Ishikawa (cell line): ENCODE measurements at regions not wholly inside any gene's neighbourhood (a gene's known extent, or its start where the extent isn't known, plus 50 kb on each side); places are given as distances from the start of the nearest gene placed in this dataset.

Source experiments
- CEBPB ChIP-seq: IDR thresholded peaks from 2 replicates; pipeline ENCODE4 v1.6.1; 2012
- CREB1 ChIP-seq: IDR thresholded peaks from 2 replicates; pipeline ENCODE4 v1.6.1; 2012; ENCODE audit warnings: low read depth
- EGR1 ChIP-seq: IDR thresholded peaks from 2 replicates; pipeline ENCODE4 v1.6.1; 2012
- EP300 ChIP-seq: IDR thresholded peaks from 2 replicates; pipeline ENCODE4 v1.6.1; 2012; ENCODE audit warnings: borderline replicate concordance
- FOXM1 ChIP-seq: IDR thresholded peaks from 2 replicates; pipeline ENCODE4 v1.6.1; 2012; ENCODE audit warnings: low read depth, borderline replicate concordance
- NFIC ChIP-seq: IDR thresholded peaks from 2 replicates; pipeline ENCODE4 v1.6.1; 2012
- RAD21 ChIP-seq: IDR thresholded peaks from 2 replicates; pipeline ENCODE4 v1.6.1; 2012; ENCODE audit warnings: low read depth
- TAF1 ChIP-seq: IDR thresholded peaks from 2 replicates; pipeline ENCODE4 v1.6.1; 2012; ENCODE audit warnings: low read depth, mild to moderate bottlenecking
- TCF12 ChIP-seq: IDR thresholded peaks from 2 replicates; pipeline ENCODE4 v1.6.1; 2012; ENCODE audit warnings: low read depth
- TEAD4 ChIP-seq: IDR thresholded peaks from 2 replicates; pipeline ENCODE4 v1.6.1; 2012
- YY1 ChIP-seq: IDR thresholded peaks from 2 replicates; pipeline ENCODE4 v1.6.1; 2012; ENCODE audit warnings: low read depth
- ZBTB7A ChIP-seq: IDR thresholded peaks from 2 replicates; pipeline ENCODE4 v1.6.1; 2012; ENCODE audit warnings: low read depth
- TF ChIP-seq, protein P1 (sequence below): IDR thresholded peaks from 2 replicates; pipeline ENCODE4 v1.6.1; 2012
- TF ChIP-seq, protein P2 (sequence below): IDR thresholded peaks from 2 replicates; pipeline ENCODE4 v1.6.1; 2012; ENCODE audit warnings: low read depth, mild to moderate bottlenecking
- TF ChIP-seq, protein P3 (sequence below): IDR thresholded peaks from 2 replicates; pipeline ENCODE4 v1.6.1; 2012

DNA sequence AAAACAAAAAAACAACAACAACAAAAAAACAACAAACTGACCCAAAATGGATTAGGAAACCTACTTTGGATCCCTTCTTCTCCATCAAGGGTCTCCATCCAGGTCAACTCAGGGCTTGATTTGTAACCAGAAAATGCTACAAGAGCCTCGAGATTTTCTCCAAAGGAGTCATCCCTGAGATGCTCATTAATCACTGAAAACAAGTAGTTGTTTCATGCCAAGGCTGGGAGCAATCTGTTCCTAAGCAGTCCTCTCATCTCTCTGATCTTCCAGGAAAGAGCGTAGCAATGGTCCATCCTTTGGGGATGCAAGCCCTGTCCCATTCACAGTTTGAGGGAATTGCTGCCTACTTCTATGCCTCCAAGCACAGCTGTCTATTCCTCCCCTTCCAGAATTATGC lies 203.0 kb upstream of the MAP3K1 start:
- TF ChIP-seq CEBPB = no peak

DNA sequence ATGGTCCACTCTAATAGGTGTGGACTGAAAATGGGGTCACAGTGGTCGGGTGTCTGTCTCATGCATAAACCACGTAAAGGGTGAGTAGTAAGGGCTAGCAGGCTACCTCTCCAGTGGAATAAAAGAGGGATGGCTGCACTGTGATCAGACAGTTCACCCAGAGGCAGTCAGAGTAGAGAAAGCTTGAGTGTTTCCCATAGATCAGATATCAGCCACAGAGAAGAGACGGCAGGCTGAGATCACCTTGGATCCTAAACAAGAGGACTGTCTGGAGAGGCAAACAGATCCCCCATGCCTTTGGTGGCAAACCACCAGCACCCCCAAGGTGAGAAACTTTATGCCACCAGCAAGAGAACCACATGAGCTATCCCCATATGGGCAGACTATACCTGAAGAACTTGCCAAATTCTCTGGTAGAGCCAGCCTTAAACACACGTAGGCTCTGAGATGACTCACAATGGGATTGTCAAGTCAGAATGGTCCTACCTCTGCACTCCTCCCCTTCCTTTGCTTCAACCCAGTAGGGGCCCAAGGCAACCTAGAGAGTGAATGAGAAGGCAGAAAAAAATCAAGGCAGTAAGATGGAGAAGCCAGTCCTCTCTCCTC lies 205.2 kb upstream of the MAP3K1 start:
- TF ChIP-seq, protein P1, sequence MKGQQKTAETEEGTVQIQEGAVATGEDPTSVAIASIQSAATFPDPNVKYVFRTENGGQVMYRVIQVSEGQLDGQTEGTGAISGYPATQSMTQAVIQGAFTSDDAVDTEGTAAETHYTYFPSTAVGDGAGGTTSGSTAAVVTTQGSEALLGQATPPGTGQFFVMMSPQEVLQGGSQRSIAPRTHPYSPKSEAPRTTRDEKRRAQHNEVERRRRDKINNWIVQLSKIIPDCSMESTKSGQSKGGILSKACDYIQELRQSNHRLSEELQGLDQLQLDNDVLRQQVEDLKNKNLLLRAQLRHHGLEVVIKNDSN = no peak
- TF ChIP-seq NFIC = peak; percentile 25; the same call in 1 of the 2 replicates
- no peak for TF ChIP-seq TAF1
- TF ChIP-seq TEAD4 = no peak
- TF ChIP-seq TCF12 = 0 out of 2 replicates have a peak, but pooled peaks have one; percentile 16

DNA sequence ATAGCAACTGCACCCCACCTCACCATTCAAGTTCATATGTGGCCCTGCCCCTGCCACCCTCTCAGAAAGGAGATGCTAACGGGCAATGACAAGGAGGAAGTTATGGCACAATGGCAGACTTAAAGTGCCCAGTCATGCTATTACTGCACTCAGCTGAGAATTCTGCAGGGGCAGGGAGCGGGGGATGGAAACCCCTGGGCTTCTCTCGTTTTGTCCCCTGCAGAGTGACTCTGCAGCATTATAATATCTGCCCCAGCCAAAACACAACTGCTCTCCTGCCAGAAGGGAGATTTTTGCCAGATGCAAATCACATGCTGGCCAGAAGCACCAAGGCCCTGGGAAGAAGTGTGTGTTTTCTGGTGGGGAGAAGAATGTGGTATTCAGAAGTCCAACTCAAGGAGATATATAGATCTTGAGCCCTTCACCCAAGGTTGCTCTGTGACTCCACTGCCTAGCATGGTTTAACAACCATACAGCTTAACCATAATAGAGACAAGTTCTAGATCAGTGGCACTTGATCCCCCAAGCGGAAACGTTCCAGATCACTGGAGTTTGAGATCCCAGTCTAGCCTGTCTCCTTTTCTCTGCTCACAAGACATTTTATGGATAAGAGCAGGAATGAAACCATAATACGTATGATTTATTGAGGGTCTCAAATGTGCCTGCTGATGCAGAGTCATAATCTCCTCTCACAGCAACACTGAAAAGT lies 207.0 kb upstream of the MAP3K1 start:
- TF ChIP-seq, protein P1 = no peak
- TF ChIP-seq, protein P2, sequence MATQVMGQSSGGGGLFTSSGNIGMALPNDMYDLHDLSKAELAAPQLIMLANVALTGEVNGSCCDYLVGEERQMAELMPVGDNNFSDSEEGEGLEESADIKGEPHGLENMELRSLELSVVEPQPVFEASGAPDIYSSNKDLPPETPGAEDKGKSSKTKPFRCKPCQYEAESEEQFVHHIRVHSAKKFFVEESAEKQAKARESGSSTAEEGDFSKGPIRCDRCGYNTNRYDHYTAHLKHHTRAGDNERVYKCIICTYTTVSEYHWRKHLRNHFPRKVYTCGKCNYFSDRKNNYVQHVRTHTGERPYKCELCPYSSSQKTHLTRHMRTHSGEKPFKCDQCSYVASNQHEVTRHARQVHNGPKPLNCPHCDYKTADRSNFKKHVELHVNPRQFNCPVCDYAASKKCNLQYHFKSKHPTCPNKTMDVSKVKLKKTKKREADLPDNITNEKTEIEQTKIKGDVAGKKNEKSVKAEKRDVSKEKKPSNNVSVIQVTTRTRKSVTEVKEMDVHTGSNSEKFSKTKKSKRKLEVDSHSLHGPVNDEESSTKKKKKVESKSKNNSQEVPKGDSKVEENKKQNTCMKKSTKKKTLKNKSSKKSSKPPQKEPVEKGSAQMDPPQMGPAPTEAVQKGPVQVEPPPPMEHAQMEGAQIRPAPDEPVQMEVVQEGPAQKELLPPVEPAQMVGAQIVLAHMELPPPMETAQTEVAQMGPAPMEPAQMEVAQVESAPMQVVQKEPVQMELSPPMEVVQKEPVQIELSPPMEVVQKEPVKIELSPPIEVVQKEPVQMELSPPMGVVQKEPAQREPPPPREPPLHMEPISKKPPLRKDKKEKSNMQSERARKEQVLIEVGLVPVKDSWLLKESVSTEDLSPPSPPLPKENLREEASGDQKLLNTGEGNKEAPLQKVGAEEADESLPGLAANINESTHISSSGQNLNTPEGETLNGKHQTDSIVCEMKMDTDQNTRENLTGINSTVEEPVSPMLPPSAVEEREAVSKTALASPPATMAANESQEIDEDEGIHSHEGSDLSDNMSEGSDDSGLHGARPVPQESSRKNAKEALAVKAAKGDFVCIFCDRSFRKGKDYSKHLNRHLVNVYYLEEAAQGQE = no peak
- TF ChIP-seq NFIC (no peak), EGR1 (no peak), TCF12 (no peak), YY1 (no peak), CREB1 (no peak), CEBPB (no peak), EP300 (no peak), TAF1 (no peak), ZBTB7A (no peak), FOXM1 (no peak), TEAD4 (no peak), RAD21 (no peak)
- TF ChIP-seq, protein P3, sequence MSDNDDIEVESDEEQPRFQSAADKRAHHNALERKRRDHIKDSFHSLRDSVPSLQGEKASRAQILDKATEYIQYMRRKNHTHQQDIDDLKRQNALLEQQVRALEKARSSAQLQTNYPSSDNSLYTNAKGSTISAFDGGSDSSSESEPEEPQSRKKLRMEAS = no peak

DNA sequence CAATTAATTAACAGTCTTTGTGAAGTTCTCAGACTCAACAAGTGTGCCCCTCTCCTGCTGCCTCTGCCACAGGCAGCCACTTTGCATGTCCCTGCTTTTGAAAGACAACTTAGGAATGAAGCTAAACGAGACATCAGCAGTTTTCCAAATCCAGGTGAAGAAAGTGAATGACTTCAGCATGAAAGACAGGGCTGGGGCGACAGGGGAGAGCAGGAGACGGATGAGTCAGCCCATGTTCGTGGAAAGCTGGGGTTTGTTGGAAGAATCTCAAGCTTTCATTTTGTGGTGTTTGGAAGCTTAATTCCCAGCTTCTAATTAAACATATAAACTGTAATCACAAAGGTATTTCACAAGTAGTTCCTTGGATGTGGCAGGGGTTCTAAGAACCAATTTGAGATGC lies 207.8 kb upstream of the MAP3K1 start:
- TF ChIP-seq ZBTB7A (no peak), YY1 (no peak), FOXM1 (no peak), EGR1 (no peak), EP300 (no peak), TCF12 (no peak), TAF1 (no peak), CREB1 (no peak), NFIC (no peak), TEAD4 (no peak), CEBPB (no peak), RAD21 (no peak)
- TF ChIP-seq, protein P1 = no peak
- TF ChIP-seq, protein P2 = no peak
- TF ChIP-seq, protein P3 = no peak

DNA sequence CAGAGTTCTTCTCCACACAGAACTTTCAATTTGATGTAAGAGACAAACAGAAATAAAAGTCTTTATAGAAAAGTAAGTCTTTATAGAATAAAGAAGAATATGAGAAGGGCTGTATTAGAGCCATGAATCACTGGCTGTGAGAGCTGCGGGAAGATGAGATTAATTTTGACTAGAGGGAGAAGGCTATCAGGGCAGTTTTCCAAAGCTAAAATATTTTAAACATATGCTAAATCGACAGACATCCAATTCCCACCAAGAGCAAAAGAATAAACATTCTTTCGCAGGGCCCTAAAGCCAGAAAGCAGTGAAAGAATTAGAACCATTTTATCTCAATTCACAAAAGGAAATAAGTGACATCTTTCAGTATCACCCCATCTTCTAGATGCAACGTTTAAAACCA lies 208.3 kb upstream of the MAP3K1 start:
- TF ChIP-seq CREB1 (no peak), ZBTB7A (no peak), EP300 (no peak), NFIC (no peak), EGR1 (no peak), TEAD4 (no peak), CEBPB (no peak), TCF12 (no peak), YY1 (no peak)
- TF ChIP-seq, protein P3 = no peak
- TF ChIP-seq, protein P2 = no peak
